HCT116 (cell line): ENCODE measurements at regions not wholly inside any gene's neighbourhood (a gene's known extent, or its start where the extent isn't known, plus 50 kb on each side); places are given as distances from the start of the nearest gene placed in this dataset.

Experiments
- ATF3 ChIP-seq: IDR thresholded peaks from 2 replicates; pipeline ENCODE4 v1.6.1; 2012
- CTCF ChIP-seq, 3 experiments: fragments of 200-600 bp in 1 of 3; sonication (generic) in 1 of 3; IDR thresholded peaks in 2 of 3; conservative IDR thresholded peaks in 1 of 3; 2 replicates each; pipeline ENCODE4 v1.5.1; 2012 to 2017; ENCODE audit warnings: low read depth in 2 of 3, low read length in 2 of 3, antibody characterized with exemption in 1 of 3, borderline replicate concordance in 1 of 3, control low read depth in 1 of 3, mild to moderate bottlenecking in 1 of 3, mixed read lengths in 1 of 3, mixed run types in 1 of 3, moderate library complexity in 1 of 3; ENCODE audit not compliant: insufficient read depth in 1 of 3
- EGR1 ChIP-seq: IDR thresholded peaks from 2 replicates; pipeline ENCODE4 v1.6.1; 2012; ENCODE audit warnings: low read depth
- EZH2 ChIP-seq: fragments of 200-600 bp; sonication (generic); IDR thresholded peaks from 2 replicates; pipeline ENCODE4 v1.6.1; 2017; ENCODE audit warnings: antibody characterized with exemption, mixed run types
- FOSL1 ChIP-seq: IDR thresholded peaks from 2 replicates; pipeline ENCODE4 v1.6.1; 2012; ENCODE audit warnings: low read depth
- JUND ChIP-seq: IDR thresholded peaks from 2 replicates; pipeline ENCODE4 v1.6.1; 2012
- MAX ChIP-seq: IDR thresholded peaks from 2 replicates; pipeline ENCODE4 v1.6.1; 2012
- POLR2A ChIP-seq: IDR thresholded peaks from 2 replicates; pipeline ENCODE4 v1.7.0; 2011; ENCODE audit warnings: borderline replicate concordance; ENCODE audit not compliant: insufficient read depth, insufficient read length; ENCODE audit errors: extremely low read depth
- POLR2AphosphoS5 ChIP-seq: IDR thresholded peaks from 2 replicates; pipeline ENCODE4 v1.6.1; 2011; ENCODE audit warnings: mild to moderate bottlenecking, low read depth, low read length, moderate library complexity
- RAD21 ChIP-seq: IDR thresholded peaks from 2 replicates; pipeline ENCODE4 v1.6.1; 2012; ENCODE audit warnings: low read depth, mild to moderate bottlenecking
- REST ChIP-seq: IDR thresholded peaks from 2 replicates; pipeline ENCODE4 v1.6.1; 2012; ENCODE audit warnings: low read depth
- TCF7L2 ChIP-seq: IDR thresholded peaks from 2 replicates; pipeline ENCODE4 v1.7.0; 2011; ENCODE audit warnings: borderline replicate concordance, inconsistent platforms; ENCODE audit not compliant: insufficient read depth, insufficient read length; ENCODE audit errors: extremely low read depth
- ZFX ChIP-seq: fragments of 450-650 bp; IDR thresholded peaks from 2 replicates; pipeline ENCODE4 v1.6.1; 2017

GRCh38 chr4:138113819-138114400, 128.2 kb downstream of the SLC7A11 start:
- no peak for TF ChIP-seq EZH2
- TF ChIP-seq CTCF (IDR thresholded peaks at IDR 0.05 in 2 of 3, conservative IDR thresholded peaks at IDR 0.05 in 1 of 3; ENCODE audit: borderline replicate concordance in 1 of 3, insufficient read depth in 1 of 3, low read depth in 2 of 3, low read length in 2 of 3), result no peak
- TF ChIP-seq ZFX, result no peak
- no peak for TF ChIP-seq TCF7L2
- TF ChIP-seq EGR1, result no peak
- no peak for TF ChIP-seq MAX
- TF ChIP-seq ATF3, result no peak
- TF ChIP-seq POLR2A, result no peak
- TF ChIP-seq POLR2AphosphoS5, result no peak
- TF ChIP-seq FOSL1, result no peak
- no peak for TF ChIP-seq JUND
- TF ChIP-seq REST, result no peak
- TF ChIP-seq RAD21, result no peak
